GM19035 (cell line): ENCODE measurements at regions not wholly inside any gene's neighbourhood (a gene's known extent, or its start where the extent isn't known, plus 50 kb on each side); places are given as distances from the start of the nearest gene placed in this dataset.

Experiments
- ATAC-seq: cut with Tn5 transposase; IDR thresholded peaks from one replicate; pipeline ENCODE4 v1.9.1; 2021; ENCODE audit not compliant: unreplicated experiment

GRCh38 chr3:117117188-117117936, 407.8 kb downstream of the TUSC7 start:
- no peak for ATAC-seq

GRCh38 chr3:117118604-117119003, 409.0 kb downstream of the TUSC7 start:
- ATAC-seq, result no peak

DNA sequence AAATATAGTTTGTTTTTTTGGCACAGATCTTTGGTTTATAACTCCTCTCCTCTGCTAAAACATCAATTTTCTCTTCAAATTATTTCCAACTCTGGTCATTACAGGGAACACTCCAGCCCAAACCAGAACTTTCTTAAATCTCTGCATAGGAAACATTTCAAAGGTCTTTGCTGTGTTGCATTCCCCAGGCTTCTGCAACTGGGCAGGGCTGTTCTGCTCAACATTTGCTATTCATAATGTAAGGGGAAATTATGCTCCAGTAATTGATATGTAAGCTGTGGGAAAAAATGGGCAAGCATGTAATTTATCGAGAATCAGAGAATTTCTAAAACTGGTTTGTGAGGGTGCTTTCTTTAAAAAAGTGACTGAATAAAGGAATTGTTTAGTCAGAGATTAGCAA, 410.4 kb downstream of the TUSC7 start:
- no peak for ATAC-seq

DNA sequence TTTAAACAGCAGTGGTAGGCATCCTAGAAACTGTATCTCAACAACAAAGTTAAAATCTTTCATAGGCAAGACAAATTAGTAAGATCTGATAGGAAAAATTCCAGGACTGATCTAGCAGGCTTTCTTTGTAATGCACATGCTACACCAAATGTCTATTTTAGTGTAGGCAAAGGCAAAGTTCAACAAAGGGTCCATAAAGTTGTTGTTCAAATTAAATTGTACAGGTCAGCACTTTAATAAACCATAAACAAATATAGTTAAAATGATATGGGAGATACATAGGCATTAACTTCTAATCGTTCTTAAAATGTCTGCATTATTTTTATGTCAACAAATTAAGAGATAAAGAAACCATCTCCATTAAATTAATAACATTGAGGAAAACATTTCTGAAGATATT, 413.0 kb downstream of the TUSC7 start:
- no peak for ATAC-seq

GRCh38 chr3:117126460-117126859, 416.9 kb downstream of the TUSC7 start:
- no peak for ATAC-seq

DNA sequence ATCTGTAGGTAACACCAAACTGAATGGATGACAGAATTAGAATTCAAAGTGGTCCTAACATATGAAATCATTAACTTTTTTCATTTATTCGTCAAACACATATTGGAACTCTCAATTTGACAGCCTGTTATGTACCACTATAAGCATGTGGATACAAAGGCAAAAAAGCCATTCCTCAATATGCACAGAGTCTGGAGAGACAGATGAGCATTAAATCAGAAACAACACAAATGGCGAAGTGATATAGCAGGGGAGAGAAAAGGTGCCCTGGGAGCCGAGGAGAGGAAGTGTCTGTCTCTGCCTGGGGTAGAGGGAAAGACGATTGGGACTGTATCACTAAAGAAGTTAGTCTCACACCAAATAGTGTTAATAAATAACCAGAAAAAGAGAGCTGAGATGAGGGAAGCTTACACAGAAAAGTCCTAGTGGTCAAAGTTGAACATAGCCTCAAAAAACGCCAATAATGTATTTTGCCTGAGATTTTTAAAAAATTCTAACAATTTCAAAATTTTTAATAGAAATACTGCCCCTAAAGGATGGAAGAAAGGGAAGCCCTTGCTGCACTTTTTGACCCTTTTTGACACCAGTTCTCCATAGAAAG, 417.5 kb downstream of the TUSC7 start:
- ATAC-seq, result no peak

DNA sequence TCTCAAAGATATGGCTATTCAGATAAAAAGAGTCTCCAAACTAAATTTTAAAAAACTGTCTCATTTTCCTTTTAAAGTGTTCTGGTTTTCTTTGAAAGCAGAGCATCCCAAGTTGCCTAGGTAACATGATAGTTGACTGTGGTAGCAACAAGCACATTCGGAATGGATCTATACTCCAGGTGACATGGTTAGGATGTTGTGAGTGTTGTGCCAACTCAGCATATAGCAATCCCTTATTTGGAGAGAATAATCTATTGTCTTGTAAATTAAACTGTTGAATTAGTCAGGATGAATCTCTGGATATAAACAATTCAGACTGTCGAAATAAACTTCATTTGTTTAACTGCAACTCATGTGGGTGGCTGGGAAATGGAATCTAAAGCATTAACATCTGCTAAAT, 418.6 kb downstream of the TUSC7 start:
- ATAC-seq, result no peak

DNA sequence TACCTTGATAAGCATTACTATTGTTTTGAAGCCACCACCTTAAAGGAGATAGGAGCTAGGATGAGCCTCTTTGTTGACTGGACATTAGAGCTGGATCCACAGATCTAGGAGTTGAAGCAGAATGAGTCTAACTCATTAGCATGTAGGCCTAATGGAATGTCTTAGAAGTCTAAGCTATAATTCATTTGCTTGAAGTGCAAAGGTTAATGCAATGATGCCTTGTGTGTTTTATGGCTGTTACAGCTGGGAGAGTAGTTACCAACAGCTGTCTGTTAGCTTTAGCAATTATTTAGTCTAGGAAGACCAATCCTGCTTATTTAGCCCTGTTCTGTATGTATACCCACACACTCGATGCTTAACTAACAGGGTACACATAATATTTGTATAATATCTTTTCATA, 419.3 kb downstream of the TUSC7 start:
- ATAC-seq, result no peak

DNA sequence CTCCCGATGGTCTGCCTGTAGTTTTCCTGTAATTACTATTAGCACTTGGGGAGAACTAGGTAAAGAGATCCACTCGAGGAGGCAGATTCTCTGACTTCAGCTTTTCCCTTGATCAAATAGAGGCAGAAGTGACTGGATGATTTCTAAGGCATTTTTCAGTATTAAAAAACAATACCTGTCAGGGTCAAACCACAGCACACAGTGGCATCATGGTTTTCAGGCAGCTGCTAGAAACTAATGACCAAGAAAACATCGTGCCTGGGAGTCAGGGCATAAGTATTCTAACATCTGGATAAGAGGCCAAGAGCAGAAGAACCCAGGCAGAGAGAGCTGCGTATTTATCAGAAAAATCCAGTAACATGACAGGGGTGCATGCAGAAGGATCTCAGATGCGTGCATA, 419.9 kb downstream of the TUSC7 start:
- ATAC-seq, result no peak

- ATAC-seq, result no peak
These were observed 420.6 kb downstream of the TUSC7 start for GRCh38 chr3:117130222-117130621.

- no peak for ATAC-seq
These were observed 421.7 kb downstream of the TUSC7 start for GRCh38 chr3:117131259-117131658.

DNA sequence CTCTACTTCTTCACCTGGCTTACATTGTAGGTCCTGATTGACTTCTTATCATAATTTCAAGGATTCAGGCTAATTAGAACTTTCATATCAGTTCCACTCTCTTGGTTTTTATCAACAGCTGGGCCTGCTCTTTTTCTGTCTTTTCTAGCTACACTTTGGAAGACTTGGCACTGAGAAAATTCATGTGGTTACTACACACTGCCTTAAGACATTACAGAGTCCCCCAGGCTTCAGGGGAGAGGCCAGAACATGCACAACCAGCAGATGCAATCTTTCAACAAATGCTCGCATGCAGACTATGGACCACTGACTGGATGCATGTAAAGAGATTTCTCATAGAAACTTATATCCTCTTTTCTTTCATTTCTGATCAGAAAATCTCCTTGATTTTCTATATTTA, 423.5 kb downstream of the TUSC7 start:
- no peak for ATAC-seq

DNA sequence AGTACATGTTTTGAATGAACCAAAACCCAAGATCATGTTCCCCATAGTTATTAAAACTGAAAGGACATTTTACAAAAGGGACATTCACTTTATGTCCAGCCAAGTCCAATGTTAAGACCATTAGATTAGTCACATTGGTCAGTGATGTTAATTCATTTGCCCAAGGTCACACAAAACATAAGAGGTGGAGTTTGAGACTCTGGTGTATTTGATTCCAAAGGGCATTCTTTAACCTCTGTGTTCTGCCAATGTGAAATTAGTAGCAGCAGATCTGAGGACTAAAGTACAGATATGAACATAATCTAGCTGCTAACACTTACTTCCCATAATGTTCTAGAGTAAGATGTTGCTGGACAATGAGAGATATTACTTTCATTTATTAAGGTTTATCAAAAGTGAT, 425.6 kb downstream of the TUSC7 start:
- no peak for ATAC-seq

DNA sequence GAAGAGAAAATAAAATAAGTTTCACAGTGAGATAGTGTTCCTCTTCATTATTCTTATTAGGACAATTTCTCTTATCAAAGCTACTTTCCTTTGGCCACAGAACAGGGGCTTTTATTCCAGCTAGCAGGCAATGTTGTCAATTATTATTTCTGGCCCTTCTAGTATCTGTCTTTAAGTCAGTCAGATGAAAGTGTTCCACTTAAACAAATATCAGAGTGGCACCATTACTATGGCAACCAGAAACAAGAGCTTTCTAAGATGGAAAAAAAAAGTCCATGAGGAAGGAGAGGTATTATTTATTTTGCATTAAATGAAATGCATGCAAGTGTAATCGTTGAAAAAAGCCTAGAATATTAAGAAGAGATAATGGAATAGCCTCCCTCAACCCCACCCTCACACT, 426.4 kb downstream of the TUSC7 start:
- no peak for ATAC-seq

GRCh38 chr3:117137065-117137464, 427.5 kb downstream of the TUSC7 start:
- ATAC-seq, result no peak

DNA sequence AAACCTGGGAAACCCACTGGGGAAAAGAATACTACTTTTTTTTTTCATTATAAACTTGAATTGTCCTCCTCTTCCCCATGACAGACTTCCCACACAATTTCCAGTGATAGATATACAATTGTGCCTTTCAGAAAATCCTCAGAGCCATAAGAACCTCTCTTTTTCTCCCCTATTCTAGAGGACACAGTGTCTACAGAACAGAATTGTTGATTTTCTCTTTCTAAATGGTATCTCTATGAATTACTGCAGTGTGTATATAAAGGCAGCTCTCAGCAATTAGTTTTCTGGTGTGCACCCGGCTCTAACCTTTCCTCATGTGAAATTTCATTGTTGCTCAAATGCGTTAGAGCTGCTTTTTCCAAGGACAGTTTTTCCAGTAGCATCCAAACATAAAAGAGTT, 430.1 kb downstream of the TUSC7 start:
- no peak for ATAC-seq

- ATAC-seq, result no peak
These were observed 432.2 kb downstream of the TUSC7 start for GRCh38 chr3:117141812-117142211.

GRCh38 chr3:117144853-117145252, 435.3 kb downstream of the TUSC7 start:
- ATAC-seq, result no peak

DNA sequence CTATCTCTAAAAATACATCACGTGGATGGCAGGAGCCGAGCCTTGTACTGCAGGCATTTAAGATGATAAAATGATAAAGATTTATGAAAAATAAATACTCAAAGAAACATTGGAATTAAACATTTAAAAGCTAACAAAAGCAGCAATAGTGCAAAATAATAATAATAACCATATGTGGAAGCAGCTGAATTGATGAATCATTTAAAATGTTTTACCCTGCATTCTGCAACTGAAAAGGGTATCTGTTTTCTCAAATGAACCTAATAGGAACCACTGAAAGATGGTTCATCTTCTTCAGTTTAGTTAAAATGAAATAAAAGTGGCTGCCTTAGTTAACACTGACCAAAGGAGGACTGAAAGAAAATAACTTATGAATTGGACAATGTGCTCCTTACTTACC, 436.1 kb downstream of the TUSC7 start:
- ATAC-seq, result no peak

GRCh38 chr3:117146571-117146970, 437.0 kb downstream of the TUSC7 start:
- ATAC-seq, result no peak

DNA sequence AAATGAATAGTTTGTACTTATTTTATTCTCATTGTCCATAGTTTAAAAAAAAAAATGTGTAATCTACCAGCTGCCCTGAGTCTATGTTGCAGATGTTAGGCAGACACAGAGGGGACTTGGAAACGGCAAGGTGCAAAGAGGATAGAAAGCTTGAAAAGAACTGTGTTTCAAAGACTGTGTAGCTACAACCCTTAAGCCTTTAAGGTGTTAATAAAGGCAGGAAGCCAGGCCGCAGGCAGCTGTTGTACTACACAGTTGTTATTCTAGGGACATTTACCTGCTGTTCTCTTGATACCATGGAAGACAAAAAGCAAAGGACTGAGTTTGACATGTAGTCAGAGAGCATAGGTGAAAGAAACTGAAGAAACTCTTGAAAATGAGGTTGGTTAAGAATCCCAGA, 440.0 kb downstream of the TUSC7 start:
- no peak for ATAC-seq

GRCh38 chr3:117150628-117151027, 441.0 kb downstream of the TUSC7 start:
- no peak for ATAC-seq

DNA sequence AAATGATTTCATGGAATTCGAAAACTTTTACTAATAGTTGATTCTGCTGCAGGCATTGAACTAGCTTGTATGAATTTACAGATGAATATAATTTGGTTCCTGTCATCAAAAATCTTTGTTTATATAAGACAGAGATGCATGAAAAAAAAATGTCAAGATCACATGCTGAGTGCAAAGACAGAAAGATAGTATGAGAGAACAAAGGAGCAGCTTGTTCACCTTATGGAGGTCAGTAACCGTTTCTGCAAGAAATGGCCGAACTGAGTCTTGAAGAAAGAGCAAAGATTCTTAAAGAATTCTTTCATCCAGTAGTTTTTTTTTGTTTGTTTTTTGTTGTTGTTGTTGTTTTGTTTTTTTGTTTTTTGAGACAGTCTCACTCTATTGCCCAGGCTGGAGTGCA, 450.6 kb downstream of the TUSC7 start:
- ATAC-seq, result no peak
